HepG2 (cell line): ENCODE measurements at regions not wholly inside any gene's neighbourhood (a gene's known extent, or its start where the extent isn't known, plus 50 kb on each side); places are given as distances from the start of the nearest gene placed in this dataset.

Experiments used
- GTF2F1 ChIP-seq: fragments of 150-350 bp; IDR thresholded peaks from 2 replicates; pipeline ENCODE4 v1.6.1; 2014; ENCODE audit warnings: low read length
- KAT2B ChIP-seq: fragments of 150-350 bp; IDR thresholded peaks from 2 replicates; pipeline ENCODE4 v1.6.1; 2014; ENCODE audit warnings: low read depth, low read length, borderline replicate concordance
- MAFK ChIP-seq, 2 experiments: IDR thresholded peaks in 1 of 2; conservative IDR thresholded peaks in 1 of 2; 2 replicates each; pipeline ENCODE4 v1.6.1; 2011; ENCODE audit warnings: improper control_type of control experiment in 2 of 2, low read length in 2 of 2
- RAD21 ChIP-seq: fragments of 450-650 bp; formaldehyde crosslinking; IDR thresholded peaks from 2 replicates; pipeline ENCODE4 v1.5.0; 2020; ENCODE audit warnings: mild to moderate bottlenecking
- RBAK ChIP-seq: sonication (generic); formaldehyde crosslinking; IDR thresholded peaks from 2 replicates; pipeline ENCODE4 v1.5.1; 2020; ENCODE audit warnings: mild to moderate bottlenecking, missing genetic modification reagents
- SALL1 ChIP-seq: sonication (generic); formaldehyde crosslinking; IDR thresholded peaks from 2 replicates; pipeline ENCODE4 v1.8.0; 2022; ENCODE audit warnings: mild to moderate bottlenecking, missing genetic modification reagents
- SIN3A ChIP-seq: IDR thresholded peaks from 2 replicates; pipeline ENCODE4 v1.6.1; 2011; ENCODE audit warnings: low read depth, mild to moderate bottlenecking, control low read depth, low read length, borderline replicate concordance
- TCF7 ChIP-seq: sonication (generic); IDR thresholded peaks from 2 replicates; pipeline ENCODE4 v1.6.1; 2016; ENCODE audit warnings: antibody characterized with exemption, low read depth
- TSC22D2 ChIP-seq: sonication (generic); formaldehyde crosslinking; IDR thresholded peaks from 2 replicates; pipeline ENCODE4 v1.5.1; 2020; ENCODE audit warnings: missing genetic modification reagents, mild to moderate bottlenecking, borderline replicate concordance
- ZNF550 ChIP-seq: sonication (generic); formaldehyde crosslinking; IDR thresholded peaks from 2 replicates; pipeline ENCODE4 v1.4.0; 2020; ENCODE audit warnings: mild to moderate bottlenecking, missing genetic modification reagents, borderline replicate concordance
- ZNF879 ChIP-seq: sonication (generic); formaldehyde crosslinking; IDR thresholded peaks from 2 replicates; pipeline ENCODE4 v1.8.1; 2023; ENCODE audit warnings: missing genetic modification reagents
- TF ChIP-seq, protein P1 (sequence below): sonication (generic); formaldehyde crosslinking; IDR thresholded peaks from 2 replicates; pipeline ENCODE4 v1.4.0; 2020; ENCODE audit warnings: mild to moderate bottlenecking, missing genetic modification reagents
- TF ChIP-seq, protein P2 (sequence below): sonication (generic); formaldehyde crosslinking; IDR thresholded peaks from 2 replicates; pipeline ENCODE4 v1.5.0; 2020; ENCODE audit warnings: mild to moderate bottlenecking, missing genetic modification reagents, moderate library complexity
- TF ChIP-seq, protein P3 (sequence below): sonication (generic); formaldehyde crosslinking; conservative IDR thresholded peaks from 2 replicates; pipeline ENCODE4 v1.5.0; 2020; ENCODE audit warnings: missing genetic modification reagents

DNA sequence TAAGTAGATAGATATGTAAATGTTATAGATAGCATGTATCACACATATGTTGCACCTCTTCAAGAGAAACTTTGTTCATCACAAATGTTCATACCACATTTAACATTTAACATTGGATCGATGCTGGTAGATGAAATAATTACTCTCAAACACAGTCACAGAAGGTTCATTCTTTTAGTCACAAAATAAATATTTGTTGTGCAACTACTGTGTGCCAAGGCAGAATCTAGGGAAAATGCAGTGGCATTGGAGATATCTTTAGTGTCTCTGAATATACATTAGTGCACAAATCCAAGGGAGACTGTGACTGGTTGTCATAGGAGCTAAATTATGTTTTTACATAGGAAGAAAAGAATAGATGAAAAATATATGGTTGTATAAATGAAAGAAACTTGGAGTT lies 535.7 kb downstream of the BRINP3 start:
- TF ChIP-seq, protein P1, sequence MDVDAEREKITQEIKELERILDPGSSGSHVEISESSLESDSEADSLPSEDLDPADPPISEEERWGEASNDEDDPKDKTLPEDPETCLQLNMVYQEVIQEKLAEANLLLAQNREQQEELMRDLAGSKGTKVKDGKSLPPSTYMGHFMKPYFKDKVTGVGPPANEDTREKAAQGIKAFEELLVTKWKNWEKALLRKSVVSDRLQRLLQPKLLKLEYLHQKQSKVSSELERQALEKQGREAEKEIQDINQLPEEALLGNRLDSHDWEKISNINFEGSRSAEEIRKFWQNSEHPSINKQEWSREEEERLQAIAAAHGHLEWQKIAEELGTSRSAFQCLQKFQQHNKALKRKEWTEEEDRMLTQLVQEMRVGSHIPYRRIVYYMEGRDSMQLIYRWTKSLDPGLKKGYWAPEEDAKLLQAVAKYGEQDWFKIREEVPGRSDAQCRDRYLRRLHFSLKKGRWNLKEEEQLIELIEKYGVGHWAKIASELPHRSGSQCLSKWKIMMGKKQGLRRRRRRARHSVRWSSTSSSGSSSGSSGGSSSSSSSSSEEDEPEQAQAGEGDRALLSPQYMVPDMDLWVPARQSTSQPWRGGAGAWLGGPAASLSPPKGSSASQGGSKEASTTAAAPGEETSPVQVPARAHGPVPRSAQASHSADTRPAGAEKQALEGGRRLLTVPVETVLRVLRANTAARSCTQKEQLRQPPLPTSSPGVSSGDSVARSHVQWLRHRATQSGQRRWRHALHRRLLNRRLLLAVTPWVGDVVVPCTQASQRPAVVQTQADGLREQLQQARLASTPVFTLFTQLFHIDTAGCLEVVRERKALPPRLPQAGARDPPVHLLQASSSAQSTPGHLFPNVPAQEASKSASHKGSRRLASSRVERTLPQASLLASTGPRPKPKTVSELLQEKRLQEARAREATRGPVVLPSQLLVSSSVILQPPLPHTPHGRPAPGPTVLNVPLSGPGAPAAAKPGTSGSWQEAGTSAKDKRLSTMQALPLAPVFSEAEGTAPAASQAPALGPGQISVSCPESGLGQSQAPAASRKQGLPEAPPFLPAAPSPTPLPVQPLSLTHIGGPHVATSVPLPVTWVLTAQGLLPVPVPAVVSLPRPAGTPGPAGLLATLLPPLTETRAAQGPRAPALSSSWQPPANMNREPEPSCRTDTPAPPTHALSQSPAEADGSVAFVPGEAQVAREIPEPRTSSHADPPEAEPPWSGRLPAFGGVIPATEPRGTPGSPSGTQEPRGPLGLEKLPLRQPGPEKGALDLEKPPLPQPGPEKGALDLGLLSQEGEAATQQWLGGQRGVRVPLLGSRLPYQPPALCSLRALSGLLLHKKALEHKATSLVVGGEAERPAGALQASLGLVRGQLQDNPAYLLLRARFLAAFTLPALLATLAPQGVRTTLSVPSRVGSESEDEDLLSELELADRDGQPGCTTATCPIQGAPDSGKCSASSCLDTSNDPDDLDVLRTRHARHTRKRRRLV, result no peak
- no peak for TF ChIP-seq MAFK (conservative IDR thresholded peaks at IDR 0.05 in 1 of 2, IDR thresholded peaks at IDR 0.05 in 1 of 2; ENCODE audit: low read length in 2 of 2)
- TF ChIP-seq, protein P2, sequence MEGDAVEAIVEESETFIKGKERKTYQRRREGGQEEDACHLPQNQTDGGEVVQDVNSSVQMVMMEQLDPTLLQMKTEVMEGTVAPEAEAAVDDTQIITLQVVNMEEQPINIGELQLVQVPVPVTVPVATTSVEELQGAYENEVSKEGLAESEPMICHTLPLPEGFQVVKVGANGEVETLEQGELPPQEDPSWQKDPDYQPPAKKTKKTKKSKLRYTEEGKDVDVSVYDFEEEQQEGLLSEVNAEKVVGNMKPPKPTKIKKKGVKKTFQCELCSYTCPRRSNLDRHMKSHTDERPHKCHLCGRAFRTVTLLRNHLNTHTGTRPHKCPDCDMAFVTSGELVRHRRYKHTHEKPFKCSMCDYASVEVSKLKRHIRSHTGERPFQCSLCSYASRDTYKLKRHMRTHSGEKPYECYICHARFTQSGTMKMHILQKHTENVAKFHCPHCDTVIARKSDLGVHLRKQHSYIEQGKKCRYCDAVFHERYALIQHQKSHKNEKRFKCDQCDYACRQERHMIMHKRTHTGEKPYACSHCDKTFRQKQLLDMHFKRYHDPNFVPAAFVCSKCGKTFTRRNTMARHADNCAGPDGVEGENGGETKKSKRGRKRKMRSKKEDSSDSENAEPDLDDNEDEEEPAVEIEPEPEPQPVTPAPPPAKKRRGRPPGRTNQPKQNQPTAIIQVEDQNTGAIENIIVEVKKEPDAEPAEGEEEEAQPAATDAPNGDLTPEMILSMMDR (CRISPR knock-in tag), result no peak
- TF ChIP-seq SALL1 (CRISPR knock-in tag), result no peak
- TF ChIP-seq ZNF879 (CRISPR knock-in tag), result no peak
- TF ChIP-seq TCF7, result no peak
- no peak for TF ChIP-seq RAD21 (CRISPR knock-in tag)
- TF ChIP-seq GTF2F1, result no peak
- TF ChIP-seq SIN3A, result no peak
- TF ChIP-seq, protein P3, sequence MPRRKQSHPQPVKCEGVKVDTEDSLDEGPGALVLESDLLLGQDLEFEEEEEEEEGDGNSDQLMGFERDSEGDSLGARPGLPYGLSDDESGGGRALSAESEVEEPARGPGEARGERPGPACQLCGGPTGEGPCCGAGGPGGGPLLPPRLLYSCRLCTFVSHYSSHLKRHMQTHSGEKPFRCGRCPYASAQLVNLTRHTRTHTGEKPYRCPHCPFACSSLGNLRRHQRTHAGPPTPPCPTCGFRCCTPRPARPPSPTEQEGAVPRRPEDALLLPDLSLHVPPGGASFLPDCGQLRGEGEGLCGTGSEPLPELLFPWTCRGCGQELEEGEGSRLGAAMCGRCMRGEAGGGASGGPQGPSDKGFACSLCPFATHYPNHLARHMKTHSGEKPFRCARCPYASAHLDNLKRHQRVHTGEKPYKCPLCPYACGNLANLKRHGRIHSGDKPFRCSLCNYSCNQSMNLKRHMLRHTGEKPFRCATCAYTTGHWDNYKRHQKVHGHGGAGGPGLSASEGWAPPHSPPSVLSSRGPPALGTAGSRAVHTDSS (CRISPR knock-in tag), result no peak
- no peak for TF ChIP-seq ZNF550 (CRISPR knock-in tag)
- TF ChIP-seq TSC22D2 (CRISPR knock-in tag), result no peak
- TF ChIP-seq RBAK (CRISPR knock-in tag), result no peak
- TF ChIP-seq KAT2B, result no peak
